ENCODE measurements at regions not wholly inside any gene's neighbourhood (a gene's known extent, or its start where the extent isn't known, plus 50 kb on each side); places are given as distances from the start of the nearest gene placed in this dataset.
A peak's percentile ranks its signal among the peaks of the same experiment; 100 is the strongest.

GRCh38 chr6:141152951-141153350, 979.8 kb upstream of the GJE1 start:
- DNase-seq, result no peak

- no peak for DNase-seq
Observed at GRCh38 chr6:141151710-141152417, 980.9 kb upstream of the GJE1 start.

GRCh38 chr6:141141870-141142269, 990.9 kb upstream of the GJE1 start:
- DNase-seq, result no peak

DNA sequence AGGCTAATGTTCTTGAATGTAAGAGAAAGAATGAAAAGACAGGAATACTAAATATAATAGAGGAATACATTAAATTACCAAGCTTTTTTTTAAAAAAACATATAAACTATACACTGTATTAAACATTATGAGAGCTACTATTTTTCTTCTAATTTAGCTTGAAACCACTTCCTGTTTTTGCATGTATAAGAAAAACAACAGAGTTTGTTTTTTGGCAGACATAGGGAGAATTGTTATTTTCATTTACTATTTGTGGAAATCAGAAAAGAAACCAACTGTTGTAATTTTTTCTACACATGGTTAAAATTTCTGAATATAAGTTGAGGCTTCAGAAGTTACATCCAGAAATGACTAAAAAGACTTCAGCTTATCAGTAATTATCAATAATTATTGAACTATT, 991.8 kb upstream of the GJE1 start:
- no peak for DNase-seq

DNA sequence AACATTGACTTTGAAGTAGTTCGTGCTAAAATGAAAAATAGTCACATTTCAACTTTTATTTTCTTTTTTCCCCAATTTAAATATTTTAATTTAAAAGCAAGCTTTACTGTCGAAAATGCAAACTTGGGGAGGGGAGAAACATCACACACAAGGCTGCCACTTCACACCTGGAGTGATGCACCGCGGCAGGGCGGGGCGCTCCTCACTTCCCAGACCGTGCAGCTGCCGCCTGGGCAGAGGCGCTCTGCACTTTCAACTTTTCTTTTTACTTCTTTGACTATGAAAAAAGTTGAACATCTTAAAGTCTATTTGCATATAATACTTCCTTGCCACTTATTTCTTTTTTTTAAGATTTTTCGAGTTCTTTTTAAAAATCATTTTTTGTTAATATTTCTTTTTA, 993.3 kb upstream of the GJE1 start:
- DNase-seq, result no peak

DNA sequence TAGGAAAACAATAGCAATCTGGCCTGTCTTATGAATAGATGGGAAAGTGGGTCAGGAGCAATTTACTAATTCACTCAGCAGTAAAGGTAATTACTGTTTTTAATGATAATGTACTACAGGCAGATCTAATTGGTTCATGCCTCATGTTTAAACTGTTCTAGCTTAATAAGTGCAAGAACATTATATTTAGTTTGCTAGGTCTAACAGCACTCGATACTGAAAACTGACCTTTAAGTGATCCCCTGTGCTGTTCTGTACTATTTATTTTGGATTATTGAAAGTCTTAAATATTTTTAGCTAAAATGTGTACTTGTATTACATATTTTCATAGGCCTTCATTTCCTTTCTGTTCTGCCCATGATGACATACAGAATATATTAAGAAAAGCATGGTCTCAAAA, 998.0 kb upstream of the GJE1 start:
- no peak for DNase-seq

- no peak for DNase-seq
Observed at GRCh38 chr6:141133836-141134235, 998.9 kb upstream of the GJE1 start.

DNA sequence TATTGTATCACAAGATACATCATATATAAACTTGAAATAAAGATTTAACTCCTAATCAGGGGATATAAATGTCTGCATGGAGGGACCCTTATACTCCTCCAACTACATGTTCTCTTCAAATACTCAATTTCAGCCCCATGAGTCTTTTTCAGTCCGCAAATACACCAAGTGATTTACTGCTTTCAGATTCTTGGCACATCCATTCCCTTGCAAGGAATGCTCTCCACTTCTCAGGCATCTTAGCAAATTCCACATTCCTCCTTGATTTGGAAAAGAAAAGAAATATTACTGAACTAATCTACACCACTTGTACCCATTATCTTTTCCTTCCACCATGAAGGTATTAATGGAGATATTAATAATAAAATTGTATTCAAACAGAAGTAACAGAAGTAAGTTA, 999.4 kb upstream of the GJE1 start:
- no peak for DNase-seq

DNA sequence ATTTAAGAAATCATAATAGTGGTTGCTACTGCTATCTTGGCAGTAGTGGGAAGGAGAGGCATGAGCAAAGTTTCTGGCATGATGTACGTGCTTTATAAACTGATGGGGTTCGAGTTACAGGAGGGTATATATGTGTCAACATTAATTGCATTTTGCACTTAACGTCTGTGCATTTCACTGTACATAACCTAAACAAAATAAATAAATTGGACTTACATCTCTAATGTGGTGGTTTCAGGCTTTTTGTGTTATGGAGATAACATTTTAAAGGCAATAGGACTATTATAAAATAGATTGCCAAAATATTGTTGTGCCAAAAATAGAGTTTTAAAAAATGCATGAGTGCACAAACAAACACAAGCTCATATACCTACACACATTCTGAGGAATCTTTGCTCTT, 1001.1 kb upstream of the GJE1 start:
- DNase-seq, result no peak

DNA sequence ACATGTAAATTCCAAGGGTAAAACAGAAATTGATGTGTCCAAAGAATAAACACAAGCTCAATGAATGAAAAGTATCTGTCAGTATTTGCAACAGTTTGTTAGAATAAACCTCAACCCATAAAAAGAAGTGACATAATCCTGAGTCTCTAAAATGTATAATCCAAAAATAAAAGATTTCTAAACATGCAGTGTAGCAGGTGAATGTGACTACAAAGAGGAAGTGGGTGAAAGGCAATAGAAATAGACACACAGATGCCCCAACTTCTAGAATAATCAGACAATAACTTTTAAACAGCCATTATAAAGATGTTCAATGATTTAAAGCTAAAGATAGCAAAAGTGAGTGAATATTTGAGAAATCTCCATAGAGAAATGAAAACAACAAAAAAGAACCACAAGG, 1009.2 kb upstream of the GJE1 start:
- DNase-seq, result no peak

GRCh38 chr6:141123049-141123448, 1009.7 kb upstream of the GJE1 start:
- DNase-seq, result peak; percentile 36

DNA sequence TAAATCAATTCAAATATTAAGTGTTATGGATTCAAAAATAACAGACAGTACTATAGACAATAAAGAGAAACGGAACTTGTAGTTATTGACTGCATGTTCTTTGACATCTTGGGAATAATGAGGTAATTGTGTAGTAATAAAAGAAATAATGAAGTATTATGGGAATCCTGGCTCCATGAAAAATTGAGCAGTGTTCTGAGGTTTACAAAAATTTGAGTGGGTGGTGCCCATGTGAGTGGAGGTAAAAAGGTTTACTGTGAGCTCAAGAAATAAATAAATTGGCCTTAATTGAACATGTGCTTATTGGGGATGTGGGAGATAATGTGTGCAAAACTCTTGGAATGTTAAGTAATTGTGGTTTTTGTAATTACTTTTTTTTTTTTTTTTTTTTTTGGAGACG, 1013.7 kb upstream of the GJE1 start:
- no peak for DNase-seq

- DNase-seq, result peak; percentile 23
Observed at GRCh38 chr6:141117874-141118273, 1014.9 kb upstream of the GJE1 start.

DNA sequence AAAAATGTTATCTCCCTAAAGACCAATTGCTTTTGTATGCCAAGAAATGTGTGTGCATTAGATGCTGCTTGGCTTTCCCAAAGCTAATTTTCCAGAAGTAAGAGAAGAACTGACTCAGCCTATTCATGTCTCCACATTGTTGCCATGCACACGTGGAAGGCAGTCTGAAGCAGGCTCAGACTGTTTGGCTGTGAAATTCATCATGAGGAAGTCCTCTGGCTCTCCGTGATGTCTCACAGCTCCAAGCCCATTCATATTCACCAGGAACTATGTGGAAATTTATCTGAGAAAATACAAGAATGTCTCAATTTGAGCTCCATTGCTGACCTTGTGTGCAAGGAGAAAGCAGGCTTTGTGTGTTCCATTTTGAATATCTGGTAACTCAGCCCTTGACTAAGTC, 1022.2 kb upstream of the GJE1 start:
- DNase-seq, result no peak

GRCh38 chr6:141107591-141108160, 1025.0 kb upstream of the GJE1 start:
- DNase-seq, result no peak

GRCh38 chr6:141105481-141105880, 1027.2 kb upstream of the GJE1 start:
- DNase-seq, result peak; percentile 3

GRCh38 chr6:141103246-141103645, 1029.5 kb upstream of the GJE1 start:
- no peak for DNase-seq

DNA sequence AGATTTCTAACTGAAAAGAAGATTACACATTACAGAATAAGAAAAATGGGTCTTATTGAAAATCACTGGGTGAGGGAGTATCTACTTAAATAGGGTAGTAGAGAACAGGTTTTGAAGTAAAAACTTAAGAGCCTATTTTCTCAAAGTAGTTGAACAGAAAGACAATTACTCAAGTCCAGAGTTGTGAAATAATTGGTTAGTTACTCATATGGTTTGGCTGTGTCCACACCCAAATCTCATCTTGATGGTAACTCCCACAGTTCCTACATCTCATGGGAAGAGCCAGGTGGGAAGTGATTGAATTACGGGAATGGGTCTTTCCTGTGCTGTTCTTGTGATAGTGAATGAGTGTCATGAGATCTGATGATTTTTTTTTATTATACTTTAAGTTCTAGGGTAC, 1035.3 kb upstream of the GJE1 start:
- DNase-seq, result no peak

DNA sequence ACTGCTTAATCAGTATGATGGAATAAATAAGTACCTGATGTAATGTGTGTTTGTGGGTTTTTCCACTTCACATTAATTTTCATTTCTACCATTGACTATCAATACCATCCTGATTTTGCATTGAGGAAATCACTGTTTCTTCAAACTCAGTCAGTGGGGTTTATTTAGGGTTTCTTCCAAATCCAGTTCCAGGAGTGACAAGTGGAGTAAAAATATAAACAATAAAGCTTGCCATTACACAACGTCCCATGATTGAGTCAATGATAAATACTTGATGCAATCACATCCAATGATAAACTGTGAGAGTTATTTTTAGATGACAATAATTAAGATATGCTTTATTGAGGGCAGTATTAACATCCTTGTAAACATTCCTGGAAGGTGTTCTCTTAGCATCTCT, 1037.4 kb upstream of the GJE1 start:
- DNase-seq, result no peak

DNA sequence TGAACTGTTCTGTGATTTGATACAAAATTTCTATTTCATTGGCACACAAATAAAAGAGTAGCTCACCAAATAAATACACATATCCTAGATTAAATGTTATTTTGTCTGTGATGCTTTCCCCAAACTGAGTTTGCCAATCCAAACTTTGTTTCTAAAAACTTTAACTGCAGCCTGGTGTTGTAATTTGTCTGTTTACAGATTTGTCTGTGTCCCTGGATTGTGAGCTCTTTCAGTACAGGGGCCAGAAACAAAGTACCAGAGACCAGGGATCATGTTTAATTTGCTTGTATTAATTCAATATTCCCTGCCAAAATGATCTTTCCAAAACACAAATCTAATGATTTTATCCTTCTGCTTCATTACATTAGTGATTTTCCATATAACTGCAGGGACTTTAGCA, 1044.6 kb upstream of the GJE1 start:
- no peak for DNase-seq

GRCh38 chr6:141077355-141078333, 1055.1 kb upstream of the GJE1 start:
- DNase-seq, result peak; percentile 6

- no peak for DNase-seq
Observed at GRCh38 chr6:141057761-141058160, 1075.0 kb upstream of the GJE1 start.

- DNase-seq, result no peak
Observed at GRCh38 chr6:141056945-141057625, 1075.6 kb upstream of the GJE1 start.

All from tongue (tissue), 1 donor.